ENCODE measurements at regions not wholly inside any gene's neighbourhood (a gene's known extent, or its start where the extent isn't known, plus 50 kb on each side); places are given as distances from the start of the nearest gene placed in this dataset.

- no peak for TF ChIP-seq EP300 (IDR thresholded peaks at IDR 0.05)
- no peak for TF ChIP-seq CTCF (IDR thresholded peaks at IDR 0.05)
These were observed 200.9 kb upstream of the RFC3 start for GRCh38 chr13:33617055-33617454.
